Gastroesophageal sphincter (tissue), 4 donors: ENCODE measurements at regions not wholly inside any gene's neighbourhood (a gene's known extent, or its start where the extent isn't known, plus 50 kb on each side); places are given as distances from the start of the nearest gene placed in this dataset.

Source experiments
- ATAC-seq: fragments of 150-250 bp; one replicate; pipeline ENCODE4 v1.9.1; 2016; ENCODE audit warnings: mild to moderate bottlenecking, moderate library complexity
- H3K27ac ChIP-seq, 4 donors: fragments of 200-600 bp; sonication (generic) in 3 of 4; 1 replicate in 3 of 4; 2 replicates in 1 of 4; pipeline ENCODE4 v1.5.1; 2016 to 2019
- H3K27me3 ChIP-seq: fragments of 200-600 bp; sonication (generic); one replicate; pipeline ENCODE4 v1.5.1; 2019
- H3K36me3 ChIP-seq, 2 donors: fragments of 200-600 bp; sonication (generic); one replicate each; pipeline ENCODE4 v1.5.1; 2019; ENCODE audit warnings: control low read depth in 1 of 2
- H3K4me1 ChIP-seq, 3 donors: fragments of 200-600 bp; sonication (generic); 1 replicate in 2 of 3; 2 replicates in 1 of 3; pipeline ENCODE4 v1.5.1; 2016 to 2019; ENCODE audit warnings: control low read depth in 2 of 3
- H3K4me3 ChIP-seq, 2 donors: fragments of 200-600 bp; sonication (generic); one replicate each; pipeline ENCODE4 v1.5.1; 2019; ENCODE audit warnings: mild to moderate bottlenecking in 1 of 2, moderate library complexity in 1 of 2
- H3K9me3 ChIP-seq, 3 donors: fragments of 200-600 bp; sonication (generic); one replicate each; pipeline ENCODE4 v1.5.1; 2017 to 2019; ENCODE audit warnings: control low read depth in 2 of 3
- EP300 ChIP-seq: sonication (generic); formaldehyde crosslinking; IDR thresholded peaks from one replicate; pipeline ENCODE4 v1.6.1; 2017; ENCODE audit warnings: antibody characterized with exemption, mild to moderate bottlenecking
- POLR2A ChIP-seq, 2 donors: fragments of 450-650 bp; IDR thresholded peaks; one replicate each; pipeline ENCODE4 v1.6.1; 2017; ENCODE audit warnings: antibody characterized with exemption in 2 of 2, mild to moderate bottlenecking in 2 of 2, moderate library complexity in 1 of 2
- POLR2AphosphoS5 ChIP-seq: sonication (generic); formaldehyde crosslinking; IDR thresholded peaks from one replicate; pipeline ENCODE4 v1.6.1; 2017; ENCODE audit warnings: antibody characterized with exemption
- WGBS, 2 donors: methylation state at CpG; one replicate each; pipeline ENCODE4 v1.1.5; 2018; ENCODE audit warnings: low coverage in 1 of 2; 5-methylcytosine and 5-hydroxymethylcytosine counted together
- TF ChIP-seq, protein P1 (sequence below), 4 experiments: fragments of 200-600 bp in 2 of 4; fragments of 450-650 bp in 2 of 4; sonication (generic) in 1 of 4; IDR thresholded peaks; one replicate each; pipeline ENCODE4 v1.5.1; 2017 to 2019; ENCODE audit warnings: antibody characterized with exemption in 4 of 4, mild to moderate bottlenecking in 2 of 4, moderate library complexity in 2 of 4

DNA sequence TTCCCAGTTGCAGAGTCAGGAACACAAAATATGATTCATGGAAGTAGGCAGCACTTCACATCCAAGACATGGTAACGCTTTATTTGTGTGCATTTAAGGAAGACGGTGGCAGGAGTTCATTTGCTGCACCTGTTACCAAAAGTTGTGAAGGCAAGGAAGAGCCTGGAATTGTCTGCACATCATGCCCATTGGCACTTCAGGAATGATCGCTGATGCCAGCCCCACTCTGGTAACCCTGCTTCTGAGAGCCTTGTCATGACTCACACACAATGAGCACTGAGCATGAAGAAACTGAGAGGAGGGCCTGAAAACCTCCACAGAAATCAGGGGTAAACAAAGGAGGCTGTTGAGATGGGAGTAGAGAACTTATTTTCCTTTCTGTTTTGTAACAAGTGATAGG, 181.1 kb downstream of the RPS12 start:
- H3K36me3 ChIP-seq = no peaks in the 10 kb centered on the region
- no peaks in the 10 kb centered on the region for H3K4me1 ChIP-seq
- H3K27me3 ChIP-seq = no peaks in the 10 kb centered on the region
- no peaks in the 10 kb centered on the region for H3K9me3 ChIP-seq
- ATAC-seq = no peak
- no peak overlapping the region for H3K27ac ChIP-seq
- H3K4me3 ChIP-seq = no peak overlapping the region
- WGBS, 2 donors = 75 to 84% methylated on average over 2 to 3 of the region's 3 CpGs
- no peak for TF ChIP-seq POLR2AphosphoS5
- TF ChIP-seq POLR2A (IDR thresholded peaks at IDR 0.05) = no peak
- TF ChIP-seq, protein P1, sequence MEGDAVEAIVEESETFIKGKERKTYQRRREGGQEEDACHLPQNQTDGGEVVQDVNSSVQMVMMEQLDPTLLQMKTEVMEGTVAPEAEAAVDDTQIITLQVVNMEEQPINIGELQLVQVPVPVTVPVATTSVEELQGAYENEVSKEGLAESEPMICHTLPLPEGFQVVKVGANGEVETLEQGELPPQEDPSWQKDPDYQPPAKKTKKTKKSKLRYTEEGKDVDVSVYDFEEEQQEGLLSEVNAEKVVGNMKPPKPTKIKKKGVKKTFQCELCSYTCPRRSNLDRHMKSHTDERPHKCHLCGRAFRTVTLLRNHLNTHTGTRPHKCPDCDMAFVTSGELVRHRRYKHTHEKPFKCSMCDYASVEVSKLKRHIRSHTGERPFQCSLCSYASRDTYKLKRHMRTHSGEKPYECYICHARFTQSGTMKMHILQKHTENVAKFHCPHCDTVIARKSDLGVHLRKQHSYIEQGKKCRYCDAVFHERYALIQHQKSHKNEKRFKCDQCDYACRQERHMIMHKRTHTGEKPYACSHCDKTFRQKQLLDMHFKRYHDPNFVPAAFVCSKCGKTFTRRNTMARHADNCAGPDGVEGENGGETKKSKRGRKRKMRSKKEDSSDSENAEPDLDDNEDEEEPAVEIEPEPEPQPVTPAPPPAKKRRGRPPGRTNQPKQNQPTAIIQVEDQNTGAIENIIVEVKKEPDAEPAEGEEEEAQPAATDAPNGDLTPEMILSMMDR (IDR thresholded peaks at IDR 0.05) = no peak
- no peak for TF ChIP-seq EP300

DNA sequence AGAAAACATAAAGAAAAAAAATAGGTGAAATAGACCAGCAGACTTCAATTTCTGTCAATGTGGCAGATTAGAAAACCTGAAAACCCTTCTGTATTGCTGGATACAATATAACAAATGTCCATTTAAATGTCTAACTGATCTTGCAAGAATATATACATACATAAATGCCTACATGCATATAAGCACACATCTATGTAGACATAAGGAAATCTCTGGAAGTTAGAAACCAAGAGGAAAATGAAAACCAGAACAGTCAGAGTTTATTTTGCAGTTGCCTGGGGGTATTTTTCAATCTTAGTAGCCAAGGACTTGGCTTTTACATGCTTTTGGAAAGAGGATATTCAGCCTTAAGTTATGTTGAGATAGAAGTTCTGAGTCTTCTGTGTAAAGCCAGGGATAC, 184.0 kb downstream of the RPS12 start:
- no peak overlapping the region for H3K4me3 ChIP-seq
- no peak for ATAC-seq
- no peak overlapping the region for H3K27ac ChIP-seq
- TF ChIP-seq POLR2AphosphoS5 (no peak), POLR2A (IDR thresholded peaks at IDR 0.05) (no peak), EP300 (no peak)
- TF ChIP-seq, protein P1 (IDR thresholded peaks at IDR 0.05) = no peak
- H3K27me3 ChIP-seq = no peaks in the 10 kb centered on the region
- H3K36me3 ChIP-seq = no peaks in the 10 kb centered on the region
- no peaks in the 10 kb centered on the region for H3K9me3 ChIP-seq
- H3K4me1 ChIP-seq = no peaks in the 10 kb centered on the region

DNA sequence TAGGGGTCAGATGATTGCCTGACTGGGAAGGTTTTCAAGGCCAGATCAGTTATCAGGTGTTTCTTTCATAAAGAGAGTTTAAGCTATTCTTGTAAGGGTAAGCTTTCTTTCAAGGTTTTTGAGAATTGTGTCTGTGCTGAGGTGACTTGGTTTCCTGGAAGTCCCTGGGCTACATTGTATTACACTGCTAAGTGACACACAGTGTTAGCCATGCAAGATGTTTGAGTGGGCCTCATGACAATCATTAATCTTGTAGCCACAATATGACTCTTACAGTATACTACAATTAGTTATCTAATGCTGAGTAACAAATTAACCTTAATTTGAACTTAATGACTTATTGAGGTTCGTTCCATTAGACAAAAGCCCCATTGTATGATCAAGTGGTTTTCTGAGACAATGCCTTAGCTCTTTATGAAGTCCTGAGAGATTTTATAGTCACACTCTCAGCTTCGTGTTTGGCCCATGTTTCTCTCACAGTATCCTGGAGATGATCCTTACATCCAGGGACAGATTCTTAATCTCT, 186.7 kb downstream of the RPS12 start:
- no peaks in the 10 kb centered on the region for H3K9me3 ChIP-seq
- no peaks in the 10 kb centered on the region for H3K27me3 ChIP-seq
- no peak for ATAC-seq
- no peak overlapping the region for H3K27ac ChIP-seq
- no peak overlapping the region for H3K4me3 ChIP-seq
- 57 to 70% methylated on average over 2 of the region's 2 CpGs for WGBS, 2 donors
- TF ChIP-seq POLR2AphosphoS5 = no peak
- no peak for TF ChIP-seq EP300
- TF ChIP-seq, protein P1 (IDR thresholded peaks at IDR 0.05) = no peak
- TF ChIP-seq POLR2A (IDR thresholded peaks at IDR 0.05) = no peak
- H3K4me1 ChIP-seq = no peaks in the 10 kb centered on the region
- no peaks in the 10 kb centered on the region for H3K36me3 ChIP-seq

DNA sequence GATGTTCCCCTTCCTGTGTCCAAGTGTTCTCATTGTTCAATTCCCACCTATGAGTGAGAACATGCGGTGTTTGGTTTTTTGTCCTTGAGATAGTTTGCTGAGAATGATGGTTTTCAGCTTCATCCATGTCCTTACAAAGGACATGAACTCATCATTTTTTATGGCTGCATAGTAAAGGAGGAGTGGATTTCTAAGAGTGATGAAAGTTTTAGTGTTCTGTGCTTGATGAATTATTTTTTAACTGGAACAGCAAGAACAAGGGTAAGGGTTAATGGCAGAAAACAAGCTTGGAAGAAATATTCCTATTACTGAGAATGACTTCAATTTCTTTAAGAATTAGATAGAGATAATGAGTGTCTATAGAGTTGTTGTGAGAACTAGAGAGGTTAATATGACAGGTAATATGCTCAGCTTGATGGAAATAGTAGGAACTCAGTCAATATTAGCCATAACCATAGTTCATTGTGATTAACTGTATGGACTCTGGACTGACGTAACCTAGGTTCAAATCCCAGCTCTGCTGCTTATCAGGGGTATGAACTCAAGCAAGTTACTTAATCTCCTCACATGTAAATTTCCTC, 190.0 kb downstream of the RPS12 start:
- Histone ChIP-seq H3K27ac (no peak overlapping the region), H3K9me3 (no peaks in the 10 kb centered on the region), H3K4me1 (no peaks in the 10 kb centered on the region), H3K27me3 (no peaks in the 10 kb centered on the region), H3K36me3 (no peaks in the 10 kb centered on the region), H3K4me3 (no peak overlapping the region)
- no peak for ATAC-seq
- whole genome bisulfite sequencing, 2 donors = 83 to 92% methylated on average over 1 of the region's 2 CpGs
- TF ChIP-seq, protein P1 (IDR thresholded peaks at IDR 0.05) = no peak
- TF ChIP-seq POLR2AphosphoS5 (no peak), POLR2A (IDR thresholded peaks at IDR 0.05) (no peak), EP300 (no peak)

DNA sequence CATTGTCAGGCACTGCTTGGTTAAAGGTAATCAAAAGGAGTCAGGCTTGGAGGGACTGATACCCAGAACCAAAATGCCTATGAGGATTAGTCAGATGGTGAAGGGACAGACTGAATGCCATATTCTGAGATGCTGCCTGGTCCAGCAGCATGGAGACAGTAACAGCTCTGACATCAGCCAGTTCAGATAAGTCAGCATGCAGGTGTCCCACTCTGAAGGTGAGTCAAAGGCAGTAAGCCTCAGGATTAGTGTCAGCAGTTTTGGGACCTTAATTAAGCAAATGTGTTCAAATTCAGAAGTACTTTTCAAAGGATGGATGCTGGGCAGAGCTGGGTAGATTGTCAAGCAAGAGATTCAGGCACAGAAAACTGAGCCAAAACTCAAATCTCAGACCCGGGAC, 198.4 kb downstream of the RPS12 start:
- WGBS, 2 donors = 70 to 75% methylated on average over 1 of the region's 1 CpG
- H3K36me3 ChIP-seq = no peaks in the 10 kb centered on the region
- H3K4me3 ChIP-seq = no peak overlapping the region
- no peaks in the 10 kb centered on the region for H3K4me1 ChIP-seq
- no peaks in the 10 kb centered on the region for H3K9me3 ChIP-seq
- no peak overlapping the region for H3K27ac ChIP-seq
- no peaks in the 10 kb centered on the region for H3K27me3 ChIP-seq
- no peak for ATAC-seq
- TF ChIP-seq POLR2AphosphoS5 = no peak
- TF ChIP-seq POLR2A (IDR thresholded peaks at IDR 0.05) = no peak
- TF ChIP-seq, protein P1 (IDR thresholded peaks at IDR 0.05) = no peak
- TF ChIP-seq EP300 = no peak
